Endothelial cell of umbilical vein (primary cell): ENCODE measurements at regions not wholly inside any gene's neighbourhood (a gene's known extent, or its start where the extent isn't known, plus 50 kb on each side); places are given as distances from the start of the nearest gene placed in this dataset.

ENCODE experiments used
- BruUV-seq: library from RNA; stranded (reverse); fragments of 400-500 nt; replicated peaks from 2 replicates; lab custom pipeline; 2021; lab: Mats Ljungman, UMichigan
- CTCF ChIA-PET: fragments of 300-600, 350-600 bp; sonication (Branson Sonifier 250); formaldehyde crosslinking; loops from one replicate; lab custom pipeline; 2021; ENCODE audit warnings: antibody characterized with exemption, inconsistent platforms; lab: Charles Lee
- POLR2A ChIA-PET: fragments of 300-600, 350-600 bp; sonication (Branson Sonifier 250); formaldehyde crosslinking; loops from one replicate; lab custom pipeline; 2021; ENCODE audit warnings: antibody characterized with exemption, inconsistent platforms; lab: Charles Lee
- DNase-seq: peaks from one replicate; pipeline ENCODE4 v3.0.0-alpha.2; 2011; ENCODE audit warnings: low read depth, low spot score
- FAIRE-seq: peaks from 2 replicates; lab custom pipeline; 2011; peaks lifted over from hg19 to GRCh38; lab: Jason Lieb, UNC
- H2AFZ ChIP-seq: 2 replicates; pipeline ENCODE4 v1.6.0; 2012; ENCODE audit warnings: low read depth, low read length, control low read depth, inconsistent platforms
- H3K27ac ChIP-seq: 2 replicates; pipeline ENCODE4 v1.5.1; 2011; ENCODE audit warnings: low read depth, mild to moderate bottlenecking, control low read depth, low read length, moderate library complexity; ENCODE audit not compliant: insufficient read depth
- H3K27me3 ChIP-seq, 2 experiments: 2 replicates each; pipeline versions ENCODE4 v1.6.0 to v1.6.1; 2011; ENCODE audit warnings: low read length in 2 of 2, mixed read lengths in 1 of 2; ENCODE audit not compliant: control insufficient read depth in 2 of 2, insufficient read depth in 2 of 2
- H3K36me3 ChIP-seq, 2 experiments: 2 replicates in 1 of 2; 3 replicates in 1 of 2; pipeline ENCODE4 v1.5.1; 2011; ENCODE audit warnings: low read length in 2 of 2, mild to moderate bottlenecking in 1 of 2, moderate library complexity in 1 of 2; ENCODE audit not compliant: control insufficient read depth in 2 of 2, insufficient read depth in 2 of 2; ENCODE audit errors: extremely low read depth in 1 of 2
- H3K4me1 ChIP-seq: 3 replicates; pipeline ENCODE4 v1.5.1; 2011; ENCODE audit warnings: mild to moderate bottlenecking, low read length; ENCODE audit not compliant: control insufficient read depth, insufficient read depth; ENCODE audit errors: extremely low read depth
- H3K4me2 ChIP-seq: 2 replicates; pipeline ENCODE4 v1.6.1; 2011; ENCODE audit warnings: low read length, control low read depth, mixed read lengths; ENCODE audit not compliant: insufficient read depth
- H3K4me3 ChIP-seq, 3 experiments: fragments of 200-600 bp in 1 of 3; sonication (generic), shearing (Covaris generic) in 1 of 3; replicated peaks in 1 of 3; 2 replicates each; pipeline ENCODE4 v1.5.1; 2011 to 2016; ENCODE audit warnings: control low read depth in 3 of 3, low read length in 3 of 3, mild to moderate bottlenecking in 2 of 3, inconsistent platforms in 1 of 3, low read depth in 1 of 3, moderate library complexity in 1 of 3; ENCODE audit not compliant: insufficient read depth in 1 of 3
- H3K79me2 ChIP-seq: 2 replicates; pipeline ENCODE4 v1.6.0; 2012; ENCODE audit warnings: low read length, inconsistent platforms; ENCODE audit not compliant: control insufficient read depth, insufficient read depth
- H3K9ac ChIP-seq: replicated peaks from 2 replicates; pipeline ENCODE3; 2011; ENCODE audit warnings: low read length, control low read depth; ENCODE audit not compliant: insufficient read depth; ENCODE audit errors: extremely low read depth
- H3K9me1 ChIP-seq: replicated peaks from 3 replicates; pipeline ENCODE4 v1.6.0; 2011; ENCODE audit warnings: mild to moderate bottlenecking, low read length; ENCODE audit not compliant: control insufficient read depth, insufficient read depth; ENCODE audit errors: extremely low read depth
- H3K9me3 ChIP-seq: replicated peaks from 2 replicates; pipeline ENCODE4 v1.5.1; 2012; ENCODE audit warnings: low read length, inconsistent platforms; ENCODE audit not compliant: control insufficient read depth, insufficient read depth
- H4K20me1 ChIP-seq: replicated peaks from 2 replicates; pipeline ENCODE3; 2011; ENCODE audit warnings: mild to moderate bottlenecking, low read length; ENCODE audit not compliant: control insufficient read depth, insufficient read depth; ENCODE audit errors: extremely low read depth
- CTCF ChIP-seq, 2 donors: IDR thresholded peaks; 1 replicate in 1 of 2; 2 replicates in 1 of 2; pipeline ENCODE4 v1.5.1; 2011; ENCODE audit warnings: low read length in 2 of 2, mild to moderate bottlenecking in 2 of 2, moderate library complexity in 2 of 2, control low read depth in 1 of 2, inconsistent platforms in 1 of 2, low read depth in 1 of 2; ENCODE audit not compliant: insufficient read depth in 1 of 2; ENCODE audit errors: extremely low read depth in 1 of 2
- EZH2 ChIP-seq: IDR thresholded peaks from 2 replicates; pipeline ENCODE4 v1.6.1; 2012; ENCODE audit warnings: borderline replicate concordance, low read depth, mild to moderate bottlenecking, moderate library complexity, low read length, inconsistent platforms; ENCODE audit not compliant: severe bottlenecking
- FOS ChIP-seq: IDR thresholded peaks from 2 replicates; pipeline ENCODE4 v1.6.1; 2011; ENCODE audit warnings: mild to moderate bottlenecking, low read length, moderate library complexity, borderline replicate concordance; ENCODE audit not compliant: insufficient read depth
- GATA2 ChIP-seq: IDR thresholded peaks from 2 replicates; pipeline ENCODE4 v1.7.0; 2011; ENCODE audit warnings: low read depth, mild to moderate bottlenecking, moderate library complexity, mixed read lengths, low read length; ENCODE audit not compliant: insufficient read length, insufficient read depth
- JUN ChIP-seq: IDR thresholded peaks from 2 replicates; pipeline ENCODE4 v1.6.1; 2011; ENCODE audit warnings: borderline replicate concordance, low read depth; ENCODE audit not compliant: insufficient read length, insufficient read depth
- MYC ChIP-seq: IDR thresholded peaks from one replicate; pipeline ENCODE4 v1.6.1; 2011; ENCODE audit warnings: mild to moderate bottlenecking, low read depth, low read length
- POLR2A ChIP-seq: IDR thresholded peaks from 2 replicates; pipeline ENCODE4 v1.6.1; 2012; ENCODE audit warnings: low read depth, mild to moderate bottlenecking, control low read depth, low read length
- POLR2AphosphoS5 ChIP-seq: IDR thresholded peaks from 2 replicates; pipeline ENCODE4 v1.6.1; 2012; ENCODE audit warnings: low read depth, mild to moderate bottlenecking, control low read depth, low read length, moderate library complexity; ENCODE audit not compliant: insufficient read depth
- dilution Hi-C: fragments of 300-500 bp; cut with MboI; formaldehyde crosslinking; loops from one replicate; pipeline ENCODE4 v1.15.0; 2019; ENCODE audit warnings: low sequenced_read_pairs; ENCODE audit not compliant: extremely low pct_ligation_motif_present
- intact Hi-C: fragments of 100-400 bp; cut with micrococcal nuclease; formaldehyde crosslinking; loops from one replicate; pipeline ENCODE4 v1.10.0; 2022
- TF ChIP-seq, protein P1 (sequence below): IDR thresholded peaks from 2 replicates; pipeline ENCODE4 v1.6.1; 2011; ENCODE audit not compliant: insufficient read depth, insufficient read length

DNA sequence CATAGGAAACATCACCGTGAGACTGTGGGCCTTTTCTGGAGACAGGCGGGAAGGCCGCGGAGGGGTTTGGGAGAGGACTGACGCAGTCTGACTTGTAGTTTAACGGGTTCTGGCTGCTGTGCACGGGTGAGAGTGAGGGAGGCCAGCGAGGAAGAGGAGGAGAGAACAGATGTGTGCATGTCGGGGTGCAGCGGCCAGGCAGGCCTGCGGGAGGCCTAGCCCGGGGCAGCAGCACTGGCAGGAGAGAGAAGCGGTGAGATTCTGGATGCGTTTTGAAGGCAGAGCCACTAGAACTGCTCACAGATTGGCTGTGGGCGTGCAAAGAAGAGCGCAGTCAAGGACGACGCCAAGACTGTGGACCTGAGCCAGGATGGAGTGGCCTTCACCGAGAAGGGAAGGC is 53.9 kb downstream of the PTGR3 start:
- BruUV-seq: no TSS peak
- Histone ChIP-seq H3K4me3 (no peak overlapping the region), H3K27ac (no peak overlapping the region), H3K4me1 (no peaks in the 10 kb centered on the region), H3K27me3 (no peaks in the 10 kb centered on the region), H3K79me2 (no peaks in the 10 kb centered on the region), H3K36me3 (no peaks in the 10 kb centered on the region), H4K20me1 (no peaks in the 10 kb centered on the region), H2AFZ (no peak overlapping the region), H3K9me3 (no peaks in the 10 kb centered on the region), H3K9me1 (no peaks in the 10 kb centered on the region), H3K9ac (no peak overlapping the region), H3K4me2 (no peak overlapping the region)
- TF ChIP-seq MYC (no peak), POLR2AphosphoS5 (no peak), EZH2 (no peak), CTCF (IDR thresholded peaks at IDR 0.05; ENCODE audit: extremely low read depth in 1 of 2, insufficient read depth in 1 of 2, low read depth in 1 of 2, low read length in 2 of 2) (no peak), FOS (no peak), GATA2 (no peak), JUN (no peak), POLR2A (no peak)
- TF ChIP-seq, protein P1, sequence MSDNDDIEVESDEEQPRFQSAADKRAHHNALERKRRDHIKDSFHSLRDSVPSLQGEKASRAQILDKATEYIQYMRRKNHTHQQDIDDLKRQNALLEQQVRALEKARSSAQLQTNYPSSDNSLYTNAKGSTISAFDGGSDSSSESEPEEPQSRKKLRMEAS: no peak
- FAIRE-seq: no peak
- CTCF ChIA-PET: no interaction called here
- dilution Hi-C loops (no loop called here), intact Hi-C loops (no loop called here)
- POLR2A ChIA-PET: no interaction called here
- no peak for DNase-seq
